WTC11 (cell line): ENCODE measurements at regions not wholly inside any gene's neighbourhood (a gene's known extent, or its start where the extent isn't known, plus 50 kb on each side); places are given as distances from the start of the nearest gene placed in this dataset.

Experiments
- ATAC-seq: fragments of 200-7000 bp; cut with Tn5 transposase; 2 replicates; pipeline ENCODE4 v1.10.0; 2021; ENCODE audit warnings: mild to moderate bottlenecking, moderate library complexity
- CTCF ChIA-PET: fragments of 300-600 bp; sonication (Branson Sonifier 250); formaldehyde crosslinking; loops from one replicate; lab custom pipeline; 2021; ENCODE audit warnings: antibody characterized with exemption; lab: Charles Lee
- POLR2A ChIA-PET: fragments of 350-600 bp; sonication (Branson Sonifier 250); formaldehyde crosslinking; loops from one replicate; lab custom pipeline; 2021; ENCODE audit warnings: antibody characterized with exemption; lab: Charles Lee
- DNase-seq: peaks from one replicate; pipeline ENCODE4 v3.0.0; 2021; ENCODE audit warnings: low spot score
- H3K27ac Mint-ChIP-seq: 2 replicates; pipeline ENCODE4 v1.8.0; 2021; ENCODE audit warnings: mixed read lengths
- H3K27me3 Mint-ChIP-seq: 2 replicates; pipeline ENCODE4 v1.8.0; 2021; ENCODE audit warnings: low read depth, mild to moderate bottlenecking, moderate library complexity, mixed read lengths
- H3K36me3 Mint-ChIP-seq: 2 replicates; pipeline ENCODE4 v1.8.0; 2021; ENCODE audit warnings: mixed read lengths
- H3K4me1 Mint-ChIP-seq: 2 replicates; pipeline ENCODE4 v1.8.0; 2022; ENCODE audit warnings: mixed read lengths
- H3K4me3 Mint-ChIP-seq: 2 replicates; pipeline ENCODE4 v1.8.0; 2021; ENCODE audit warnings: mild to moderate bottlenecking, moderate library complexity, mixed read lengths
- H3K9me3 Mint-ChIP-seq: 2 replicates; pipeline ENCODE4 v1.8.0; 2021; ENCODE audit warnings: mixed read lengths
- ATF3 ChIP-seq: sonication (generic); formaldehyde crosslinking; conservative IDR thresholded peaks from 2 replicates; pipeline ENCODE4 v1.8.1; 2022; ENCODE audit warnings: mild to moderate bottlenecking, missing genetic modification reagents
- CBFB ChIP-seq: sonication (generic); formaldehyde crosslinking; IDR thresholded peaks from 2 replicates; pipeline ENCODE4 v1.8.1; 2022; ENCODE audit warnings: mild to moderate bottlenecking, low read depth, missing genetic modification reagents
- CDX4 ChIP-seq: fragments of 250-450 bp; sonication (Bioruptor Pico); IDR thresholded peaks from 2 replicates; pipeline ENCODE4 v1.9.0; 2021; ENCODE audit warnings: moderate library complexity, mild to moderate bottlenecking, inconsistent platforms, borderline replicate concordance
- E2F4 ChIP-seq: sonication (generic); formaldehyde crosslinking; IDR thresholded peaks from 2 replicates; pipeline ENCODE4 v1.8.1; 2022; ENCODE audit warnings: low read depth, mild to moderate bottlenecking, moderate library complexity, missing genetic modification reagents, borderline replicate concordance
- FOXP1 ChIP-seq: sonication (generic); formaldehyde crosslinking; IDR thresholded peaks from 2 replicates; pipeline ENCODE4 v1.8.0; 2022; ENCODE audit warnings: missing genetic modification reagents, mild to moderate bottlenecking, moderate library complexity, borderline replicate concordance
- FOXP4 ChIP-seq: sonication (generic); formaldehyde crosslinking; IDR thresholded peaks from 2 replicates; pipeline ENCODE4 v1.8.0; 2022; ENCODE audit warnings: mild to moderate bottlenecking, missing genetic modification reagents
- GRHL2 ChIP-seq: fragments of 250-450 bp; sonication (Bioruptor Pico); IDR thresholded peaks from 2 replicates; pipeline ENCODE4 v1.8.0; 2022; ENCODE audit warnings: mild to moderate bottlenecking, moderate library complexity; ENCODE audit not compliant: insufficient replicate concordance, severe bottlenecking
- GTF2I ChIP-seq: fragments of 250-450 bp; sonication (Bioruptor Pico); conservative IDR thresholded peaks from 2 replicates; pipeline ENCODE4 v1.4.0; 2021; ENCODE audit warnings: mild to moderate bottlenecking
- HMGXB4 ChIP-seq: sonication (generic); formaldehyde crosslinking; IDR thresholded peaks from 2 replicates; pipeline ENCODE4 v1.8.1; 2023; ENCODE audit warnings: mild to moderate bottlenecking, moderate library complexity, missing genetic modification reagents
- IRF2 ChIP-seq: sonication (generic); formaldehyde crosslinking; IDR thresholded peaks from 2 replicates; pipeline ENCODE4 v1.8.0; 2022; ENCODE audit warnings: low read depth, missing genetic modification reagents, borderline replicate concordance
- JAZF1 ChIP-seq: fragments of 250-450 bp; sonication (Bioruptor Pico); IDR thresholded peaks from 2 replicates; pipeline ENCODE4 v1.9.0; 2021; ENCODE audit warnings: moderate library complexity, mild to moderate bottlenecking, inconsistent platforms
- JUN ChIP-seq: sonication (generic); formaldehyde crosslinking; IDR thresholded peaks from 2 replicates; pipeline ENCODE4 v1.8.0; 2023; ENCODE audit warnings: mild to moderate bottlenecking, missing genetic modification reagents
- MLX ChIP-seq: sonication (generic); formaldehyde crosslinking; IDR thresholded peaks from 2 replicates; pipeline ENCODE4 v1.8.1; 2023; ENCODE audit warnings: mild to moderate bottlenecking, missing genetic modification reagents, moderate library complexity
- RORB ChIP-seq: fragments of 250-450 bp; sonication (Bioruptor Pico); IDR thresholded peaks from 2 replicates; pipeline ENCODE4 v1.9.0; 2021; ENCODE audit warnings: mild to moderate bottlenecking
- SMAD4 ChIP-seq: sonication (generic); formaldehyde crosslinking; IDR thresholded peaks from 2 replicates; pipeline ENCODE4 v1.8.0; 2022; ENCODE audit warnings: mild to moderate bottlenecking, missing genetic modification reagents
- SP1 ChIP-seq: sonication (generic); formaldehyde crosslinking; conservative IDR thresholded peaks from 2 replicates; pipeline ENCODE4 v1.8.1; 2022; ENCODE audit warnings: missing genetic modification reagents
- STAT6 ChIP-seq: sonication (generic); formaldehyde crosslinking; conservative IDR thresholded peaks from 2 replicates; pipeline ENCODE4 v1.8.1; 2023; ENCODE audit warnings: mild to moderate bottlenecking, low read depth, missing genetic modification reagents, moderate library complexity
- TEAD4 ChIP-seq: sonication (generic); formaldehyde crosslinking; IDR thresholded peaks from 2 replicates; pipeline ENCODE4 v1.8.0; 2022; ENCODE audit warnings: mild to moderate bottlenecking, missing genetic modification reagents
- TP53 ChIP-seq: sonication (generic); formaldehyde crosslinking; IDR thresholded peaks from 2 replicates; pipeline ENCODE4 v1.8.1; 2023; ENCODE audit warnings: mild to moderate bottlenecking, missing genetic modification reagents
- ZMAT4 ChIP-seq: fragments of 250-450 bp; sonication (Bioruptor Pico); IDR thresholded peaks from 2 replicates; pipeline ENCODE4 v1.9.0; 2021; ENCODE audit warnings: mild to moderate bottlenecking
- ZNF232 ChIP-seq: sonication (generic); formaldehyde crosslinking; IDR thresholded peaks from 2 replicates; pipeline ENCODE4 v1.8.0; 2022; ENCODE audit warnings: mild to moderate bottlenecking, missing genetic modification reagents
- ZNF317 ChIP-seq: sonication (generic); formaldehyde crosslinking; IDR thresholded peaks from 2 replicates; pipeline ENCODE4 v1.8.1; 2023; ENCODE audit warnings: low read depth, mild to moderate bottlenecking, moderate library complexity, missing genetic modification reagents, borderline replicate concordance

- no peak for TF ChIP-seq TEAD4 (CRISPR knock-in tag)
- no peak for TF ChIP-seq E2F4 (CRISPR knock-in tag)
- no peak for TF ChIP-seq JUN (CRISPR knock-in tag)
- TF ChIP-seq HMGXB4 (CRISPR knock-in tag), result no peak
- TF ChIP-seq IRF2, result no peak
Measured at GRCh38 chr2:221715523-221716247, 143.6 kb upstream of the EPHA4 start (continued).

GRCh38 chr2:221710744-221711143 lies 138.6 kb upstream of the EPHA4 start:
- Mint-ChIP-seq H3K4me3 (no peak overlapping the region), H3K27ac (no peak overlapping the region), H3K9me3 (peaks cover 3% of the 10 kb centered on the region; the same call in 1 of the 2 replicates), H3K4me1 (peaks cover 78% of the 10 kb centered on the region), H3K36me3 (no peaks in the 10 kb centered on the region; the same call in 1 of the 2 replicates), H3K27me3 (peaks cover 15% of the 10 kb centered on the region)
- DNase-seq (no peak), ATAC-seq (no peak)
- no peak for TF ChIP-seq ZNF317
- no peak for TF ChIP-seq CBFB
- no peak for TF ChIP-seq GTF2I (CRISPR knock-in tag)
- TF ChIP-seq STAT6 (CRISPR knock-in tag), result no peak
- TF ChIP-seq TP53, result no peak
- no peak for TF ChIP-seq SP1
- TF ChIP-seq SMAD4 (CRISPR knock-in tag), result no peak
- TF ChIP-seq FOXP4 (CRISPR knock-in tag), result no peak
- TF ChIP-seq ZNF232 (CRISPR knock-in tag), result no peak
- no peak for TF ChIP-seq RORB
- no peak for TF ChIP-seq E2F4 (CRISPR knock-in tag)
- no peak for TF ChIP-seq JAZF1 (CRISPR knock-in tag)
- TF ChIP-seq GRHL2, result no peak
- TF ChIP-seq FOXP1 (CRISPR knock-in tag), result no peak
- TF ChIP-seq ZMAT4 (CRISPR knock-in tag), result no peak
- no peak for TF ChIP-seq ATF3 (CRISPR knock-in tag)
- no peak for TF ChIP-seq CDX4 (CRISPR knock-in tag)
- no peak for TF ChIP-seq MLX (CRISPR knock-in tag)
- CTCF ChIA-PET, result no interaction called here
- POLR2A ChIA-PET, result no interaction called here
